ENCODE measurements at regions not wholly inside any gene's neighbourhood (a gene's known extent, or its start where the extent isn't known, plus 50 kb on each side); places are given as distances from the start of the nearest gene placed in this dataset.

DNA sequence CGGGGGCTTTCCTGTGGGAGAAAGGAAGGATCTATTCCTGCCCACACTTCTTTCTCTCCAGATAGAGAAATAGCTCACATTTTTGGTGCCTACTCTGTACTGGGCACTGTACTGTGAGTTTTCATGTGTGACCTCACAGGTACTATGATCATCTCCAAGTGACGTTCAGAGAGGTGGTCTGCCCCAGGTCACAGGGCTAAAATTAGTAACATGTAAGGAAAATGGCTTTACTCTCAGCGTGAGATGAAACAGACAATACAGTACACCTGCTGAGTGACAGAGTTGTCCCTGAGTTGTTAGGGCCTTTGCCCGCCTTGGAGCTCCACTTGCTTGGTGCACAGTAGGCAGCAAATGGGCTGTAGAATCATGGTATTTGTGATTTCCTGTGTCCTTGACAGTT lies 306.1 kb upstream of the DMRT1 start:
- Mint-ChIP-seq H3K4me1 (peaks cover 12% of the 10 kb centered on the region), H3K27me3 (peaks cover 7% of the 10 kb centered on the region), H3K9me3 (no peaks in the 10 kb centered on the region), H3K4me3 (no peak overlapping the region), H3K36me3 (ENCODE audit: low read depth) (no peaks in the 10 kb centered on the region), H3K27ac (no peak overlapping the region)
- CTCF ChIA-PET: no interaction called here
- DNase-seq: no peak
- POLR2A ChIA-PET: no interaction called here

DNA sequence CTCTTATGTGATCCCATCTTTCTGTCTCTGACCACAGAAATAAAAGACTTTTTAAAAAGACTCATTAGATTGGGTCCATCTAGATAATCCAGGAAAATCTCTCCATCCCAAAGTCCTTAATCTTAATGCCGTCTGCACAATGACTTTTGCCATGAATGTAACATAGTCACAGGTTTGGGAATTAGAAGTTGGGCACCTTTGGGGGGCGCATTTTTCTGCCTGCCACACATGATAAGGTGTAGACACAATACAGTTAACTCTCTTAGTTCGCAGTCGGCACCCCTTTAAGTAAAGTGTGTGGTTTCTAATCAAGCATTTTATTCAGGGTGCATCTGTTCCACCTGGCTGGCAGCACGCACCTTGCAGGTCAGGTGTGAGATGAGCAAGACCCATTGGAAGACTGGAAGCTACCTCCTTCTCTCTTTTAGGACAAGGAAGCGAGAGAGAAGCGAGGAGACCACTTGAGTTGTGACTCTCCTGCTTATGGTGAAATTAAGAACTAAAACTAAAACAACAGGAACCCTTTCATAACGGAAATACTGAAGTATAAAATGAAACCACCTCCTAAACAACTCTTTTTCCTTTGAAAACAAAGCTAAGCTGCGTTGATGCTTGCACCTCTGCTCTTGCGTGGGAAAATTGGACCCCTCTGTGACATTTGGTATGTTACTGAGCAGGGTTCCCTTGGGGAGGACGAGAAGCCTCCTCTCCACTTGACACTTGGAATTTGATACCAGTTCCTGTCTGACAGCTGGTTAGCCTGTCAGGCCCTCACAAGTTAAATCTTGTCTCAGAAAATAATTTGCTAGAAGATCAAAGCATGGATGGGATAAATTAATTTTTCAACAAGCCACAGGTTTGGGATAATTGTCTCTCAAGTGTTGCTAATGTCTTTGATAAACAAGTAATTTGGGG lies 304.6 kb upstream of the DMRT1 start:
- ChIA-PET POLR2A (no interaction called here), CTCF (interaction anchor here (1.9 kb wide), 1 partner anchor 21 kb away, joined by 6 read pairs; no protein-coding TSS in a partner anchor)
- Mint-ChIP-seq H3K36me3 (ENCODE audit: low read depth) (no peaks in the 10 kb centered on the region), H3K9me3 (no peaks in the 10 kb centered on the region), H3K27ac (peak overlapping the region; percentile 83), H3K27me3 (peaks cover 7% of the 10 kb centered on the region), H3K4me3 (peak overlapping the region; percentile 8), H3K4me1 (peaks cover 12% of the 10 kb centered on the region)
- DNase-seq: no peak

DNA sequence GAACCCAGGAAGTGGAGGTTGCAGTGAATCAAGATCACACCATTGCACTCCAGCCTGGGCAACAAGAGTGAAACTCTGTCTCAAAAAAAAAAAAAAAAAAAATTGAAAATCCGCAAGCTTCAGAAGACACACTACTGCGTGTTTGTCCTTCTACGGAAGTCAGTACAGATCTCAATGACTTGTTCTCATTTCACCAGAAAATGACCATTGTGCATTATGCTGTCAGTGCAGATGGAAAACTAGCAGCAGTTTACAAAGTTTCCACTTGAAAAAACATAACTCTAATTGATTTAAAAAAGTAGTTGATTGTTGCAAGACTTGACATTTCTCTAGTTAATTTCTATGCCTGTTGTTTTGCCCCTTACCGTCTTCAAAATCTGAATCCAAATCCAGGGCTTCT lies 298.0 kb upstream of the DMRT1 start:
- H3K4me3 Mint-ChIP-seq: no peak overlapping the region
- ChIA-PET POLR2A (no interaction called here), CTCF (interaction anchor here (1.4 kb wide), 1 partner anchor 13 kb away, joined by 3 read pairs; no protein-coding TSS in a partner anchor)
- no peak for DNase-seq
- H3K4me1 Mint-ChIP-seq: peaks cover 2% of the 10 kb centered on the region
- peaks cover 4% of the 10 kb centered on the region for H3K27me3 Mint-ChIP-seq
- H3K36me3 Mint-ChIP-seq (ENCODE audit: low read depth): no peaks in the 10 kb centered on the region
- no peak overlapping the region for H3K27ac Mint-ChIP-seq
- no peaks in the 10 kb centered on the region for H3K9me3 Mint-ChIP-seq

DNA sequence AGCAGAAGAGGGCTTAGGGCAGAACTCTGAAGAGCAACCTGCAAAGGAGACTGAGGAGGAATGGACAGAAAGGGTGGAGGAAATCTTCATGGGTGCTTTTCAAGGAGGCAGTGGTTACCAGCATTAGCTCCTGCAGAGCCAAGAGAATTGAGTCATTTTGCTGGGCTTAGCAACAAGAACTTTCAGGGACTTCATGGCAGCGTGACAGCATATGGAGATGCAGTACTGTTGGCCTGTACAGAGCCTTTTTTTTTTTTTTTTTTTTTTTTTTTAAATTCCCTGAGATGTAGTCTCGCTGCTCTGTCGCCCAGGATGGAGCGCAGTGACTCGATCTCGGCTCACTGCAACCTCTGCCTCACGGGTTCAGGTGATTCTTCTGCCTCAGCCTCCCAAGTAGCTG lies 296.0 kb upstream of the DMRT1 start:
- POLR2A ChIA-PET: interaction anchor here (0.7 kb wide), 1 partner anchor 163 kb away, joined by 3 read pairs; no protein-coding TSS in a partner anchor

DNA sequence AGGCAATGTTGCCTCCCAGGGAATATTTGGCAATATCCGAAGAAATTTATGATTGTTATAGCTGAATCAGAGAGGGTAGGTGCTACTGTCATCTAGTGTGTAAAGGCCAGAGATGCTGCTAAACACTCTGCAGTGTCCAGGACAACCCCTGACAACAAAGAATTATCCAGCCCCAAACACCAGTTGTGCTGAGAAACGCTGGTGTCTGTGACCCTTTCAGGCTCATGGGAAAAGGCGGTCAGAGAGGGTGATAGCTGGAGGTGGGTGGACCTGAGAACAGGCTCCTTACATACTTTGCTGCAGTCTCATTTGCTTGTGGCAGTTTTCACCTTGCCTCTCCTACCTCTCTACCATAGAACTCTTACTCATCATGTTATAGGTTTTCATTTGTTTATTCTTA lies 295.3 kb upstream of the DMRT1 start:
- peaks cover 2% of the 10 kb centered on the region for H3K4me1 Mint-ChIP-seq
- H3K27me3 Mint-ChIP-seq: peaks cover 9% of the 10 kb centered on the region
- H3K4me3 Mint-ChIP-seq: no peak overlapping the region
- no peaks in the 10 kb centered on the region for H3K9me3 Mint-ChIP-seq
- no peak overlapping the region for H3K27ac Mint-ChIP-seq
- CTCF ChIA-PET: no interaction called here
- POLR2A ChIA-PET: no interaction called here
- DNase-seq: no peak
- no peaks in the 10 kb centered on the region for H3K36me3 Mint-ChIP-seq (ENCODE audit: low read depth)

More for the DNA sequence above, 296.0 kb upstream of the DMRT1 start:
- no peaks in the 10 kb centered on the region for H3K9me3 Mint-ChIP-seq
- H3K27ac Mint-ChIP-seq: no peak overlapping the region
- DNase-seq: no peak
- H3K4me3 Mint-ChIP-seq: no peak overlapping the region
- peaks cover 9% of the 10 kb centered on the region for H3K27me3 Mint-ChIP-seq
- CTCF ChIA-PET: no interaction called here
- peaks cover 2% of the 10 kb centered on the region for H3K4me1 Mint-ChIP-seq
- no peaks in the 10 kb centered on the region for H3K36me3 Mint-ChIP-seq (ENCODE audit: low read depth)

DNA sequence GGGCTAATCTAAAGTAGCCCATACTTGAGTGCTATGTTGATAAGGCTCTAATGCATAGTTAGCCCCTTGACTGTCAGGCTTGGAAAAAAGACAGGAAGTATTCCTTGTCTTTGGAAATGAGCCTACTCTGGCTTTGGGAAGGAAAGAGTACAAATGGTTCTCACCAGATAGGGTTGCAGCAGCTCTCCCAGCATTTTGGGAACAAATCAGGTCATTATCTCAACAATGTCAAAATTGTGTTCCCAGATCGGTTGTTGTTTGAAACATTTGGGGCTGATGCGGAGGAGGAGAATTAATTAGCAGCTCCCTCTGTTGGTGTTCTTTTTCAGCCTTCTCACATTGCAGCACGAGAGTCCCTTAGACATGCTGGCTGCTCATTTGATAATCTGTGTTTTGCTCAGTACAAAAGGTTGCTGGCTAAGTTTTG lies 294.7 kb upstream of the DMRT1 start:
- Mint-ChIP-seq H3K9me3 (no peaks in the 10 kb centered on the region), H3K4me3 (no peak overlapping the region), H3K27ac (no peak overlapping the region)

DNA sequence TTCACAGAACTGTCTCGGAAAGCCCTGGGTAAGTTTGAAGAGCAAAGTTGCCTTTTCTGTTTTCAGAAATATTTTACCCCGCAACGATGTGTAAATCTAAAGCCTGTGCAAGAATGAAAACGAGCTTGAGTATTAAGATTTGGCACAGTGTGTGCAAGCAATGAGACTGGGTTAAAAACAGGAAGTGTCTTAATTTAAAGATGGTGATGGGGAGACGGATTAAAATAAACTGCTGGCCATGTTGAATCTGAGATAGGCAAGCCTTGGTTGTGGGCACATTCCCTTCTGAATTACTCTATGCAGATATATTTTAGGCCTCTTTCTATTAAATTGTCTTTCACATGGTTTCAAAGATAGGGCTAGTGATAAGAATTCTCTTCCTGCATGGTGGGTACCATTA lies 294.2 kb upstream of the DMRT1 start:
- H3K9me3 Mint-ChIP-seq: no peaks in the 10 kb centered on the region
- no peak overlapping the region for H3K4me3 Mint-ChIP-seq
- ChIA-PET POLR2A (no interaction called here), CTCF (no interaction called here)
- H3K27ac Mint-ChIP-seq: no peak overlapping the region
- no peak for DNase-seq
- H3K27me3 Mint-ChIP-seq: peaks cover 9% of the 10 kb centered on the region
- H3K36me3 Mint-ChIP-seq (ENCODE audit: low read depth): no peaks in the 10 kb centered on the region
- peaks cover 2% of the 10 kb centered on the region for H3K4me1 Mint-ChIP-seq

More for the DNA sequence above, 294.7 kb upstream of the DMRT1 start:
- peaks cover 2% of the 10 kb centered on the region for H3K4me1 Mint-ChIP-seq
- peaks cover 9% of the 10 kb centered on the region for H3K27me3 Mint-ChIP-seq
- ChIA-PET CTCF (no interaction called here), POLR2A (no interaction called here)
- no peaks in the 10 kb centered on the region for H3K36me3 Mint-ChIP-seq (ENCODE audit: low read depth)
- DNase-seq: no peak

DNA sequence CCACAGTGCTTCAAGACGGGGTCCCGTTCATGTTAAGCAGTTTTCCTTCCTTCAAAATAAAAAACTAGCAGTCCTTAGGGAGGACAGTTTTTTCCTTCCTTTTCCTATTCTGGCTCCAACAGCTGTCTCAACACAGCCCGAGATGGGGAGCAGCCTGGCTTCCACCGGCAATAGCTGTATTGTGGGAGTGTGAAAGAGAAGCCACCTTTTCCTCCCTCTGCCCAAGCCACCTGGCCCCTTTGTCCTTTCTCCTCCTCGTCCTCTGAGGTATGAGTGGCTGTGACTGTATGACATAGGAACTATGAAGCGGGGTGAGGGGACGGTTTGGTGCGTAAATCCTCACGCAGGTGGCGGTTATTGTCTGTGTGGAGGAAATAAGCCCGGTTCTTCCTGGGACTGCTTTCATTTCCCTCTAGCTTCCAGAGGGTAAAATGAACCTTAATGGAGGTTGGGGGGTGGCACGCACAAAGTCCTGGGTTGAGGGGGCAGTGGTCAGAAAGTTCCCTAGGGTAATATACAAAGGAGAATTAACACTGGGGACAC lies 292.0 kb upstream of the DMRT1 start:
- peaks cover 2% of the 10 kb centered on the region for H3K4me1 Mint-ChIP-seq
- H3K27me3 Mint-ChIP-seq: peaks cover 9% of the 10 kb centered on the region
- ChIA-PET CTCF (interaction anchor here (1.0 kb wide), 1 partner anchor 24 kb away, joined by 3 read pairs; no protein-coding TSS in a partner anchor), POLR2A (no interaction called here)
- DNase-seq: no peak
- no peaks in the 10 kb centered on the region for H3K36me3 Mint-ChIP-seq (ENCODE audit: low read depth)
- no peaks in the 10 kb centered on the region for H3K9me3 Mint-ChIP-seq
- no peak overlapping the region for H3K27ac Mint-ChIP-seq
- H3K4me3 Mint-ChIP-seq: no peak overlapping the region

DNA sequence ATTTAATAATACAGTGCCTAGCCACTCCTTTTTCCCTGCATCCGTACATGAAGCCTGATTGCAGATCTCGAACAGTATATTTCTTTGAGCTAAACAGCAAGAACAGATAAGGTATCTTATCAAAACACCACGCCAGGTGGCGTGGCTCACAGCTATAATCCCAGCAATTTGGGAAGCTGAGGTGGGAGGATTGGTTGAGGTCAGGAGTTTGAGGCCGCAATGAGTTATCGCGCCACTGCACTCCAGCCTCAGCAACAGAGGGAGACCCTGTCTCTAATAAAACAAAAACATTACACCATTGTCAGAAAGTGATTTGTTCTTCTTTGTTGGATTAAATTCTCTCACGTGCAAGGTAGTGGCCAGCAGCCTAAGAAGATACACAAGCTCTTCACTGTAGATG lies 291.2 kb upstream of the DMRT1 start:
- Mint-ChIP-seq H3K9me3 (no peaks in the 10 kb centered on the region), H3K27me3 (peaks cover 5% of the 10 kb centered on the region), H3K36me3 (ENCODE audit: low read depth) (no peaks in the 10 kb centered on the region), H3K4me3 (no peak overlapping the region), H3K27ac (no peak overlapping the region), H3K4me1 (peaks cover 2% of the 10 kb centered on the region)
- POLR2A ChIA-PET: no interaction called here
- DNase-seq: no peak
- CTCF ChIA-PET: no interaction called here

DNA sequence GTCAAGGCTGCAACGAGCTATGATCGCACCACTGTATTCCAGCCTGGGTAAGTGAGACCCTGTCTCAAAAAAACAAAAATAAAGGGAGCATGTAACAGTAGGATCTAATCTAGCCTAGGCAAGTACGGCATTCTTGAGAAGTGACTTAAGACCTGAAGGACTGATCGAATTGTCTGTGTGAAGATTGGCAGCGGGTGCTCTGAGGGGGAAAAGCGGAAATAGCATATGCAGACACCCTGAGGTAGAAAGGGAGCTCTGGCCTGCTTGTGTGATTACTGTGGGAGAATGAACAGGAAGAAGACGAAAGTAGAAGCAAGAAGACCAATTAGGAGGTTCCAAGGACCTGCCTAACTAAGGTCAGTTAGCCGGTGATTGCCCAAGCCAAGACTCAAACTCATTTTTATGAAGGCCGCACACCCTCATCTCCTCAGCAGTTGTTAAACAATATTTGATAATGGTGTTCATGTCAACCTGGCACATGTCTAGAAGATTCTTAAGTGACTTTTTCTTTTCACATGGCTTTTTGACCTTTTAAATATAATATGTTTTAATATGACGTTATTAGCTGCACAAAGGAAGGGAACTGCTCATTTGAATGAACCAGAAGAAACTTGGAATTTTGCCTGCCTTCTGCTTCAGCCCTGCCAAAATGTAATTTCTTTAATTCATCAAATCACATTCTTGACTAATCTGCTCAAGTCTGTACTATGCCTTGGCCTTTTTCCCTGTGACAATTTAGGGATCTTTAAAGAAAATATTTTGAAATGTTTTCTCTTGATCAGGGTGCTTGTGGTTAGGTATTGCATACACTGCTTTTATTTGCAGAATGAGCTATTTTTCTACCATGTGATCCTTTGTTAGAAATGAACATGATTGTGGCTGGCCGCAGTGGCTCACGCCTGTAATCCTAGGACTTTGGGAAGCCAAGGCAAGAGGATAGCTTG lies 289.2 kb upstream of the DMRT1 start:
- no peak for DNase-seq
- H3K36me3 Mint-ChIP-seq (ENCODE audit: low read depth): no peaks in the 10 kb centered on the region
- peaks cover 11% of the 10 kb centered on the region for H3K27me3 Mint-ChIP-seq
- CTCF ChIA-PET: no interaction called here
- H3K4me3 Mint-ChIP-seq: no peak overlapping the region
- H3K4me1 Mint-ChIP-seq: peaks cover 2% of the 10 kb centered on the region
- no peaks in the 10 kb centered on the region for H3K9me3 Mint-ChIP-seq
- H3K27ac Mint-ChIP-seq: no peak overlapping the region
- POLR2A ChIA-PET: no interaction called here

DNA sequence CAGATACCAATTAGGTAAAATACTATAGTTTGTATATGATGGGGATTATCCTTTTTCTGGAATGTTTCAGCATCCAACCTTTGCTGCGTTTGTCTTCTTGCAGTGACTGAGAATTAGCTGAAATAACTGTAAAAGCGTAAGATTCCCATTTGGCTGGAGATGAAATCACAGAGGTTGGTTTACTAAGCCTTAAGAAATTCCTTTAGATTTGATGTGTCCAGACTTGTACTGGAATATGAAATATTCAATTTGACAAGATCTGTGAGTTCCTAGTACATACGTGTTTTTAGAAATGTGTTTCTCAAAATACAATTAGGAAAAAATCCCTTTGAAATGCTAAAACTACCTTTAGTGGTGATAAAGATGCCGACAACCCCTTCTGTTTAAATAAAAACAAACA lies 286.0 kb upstream of the DMRT1 start:
- CTCF ChIA-PET: no interaction called here
- Mint-ChIP-seq H3K4me3 (no peak overlapping the region), H3K27me3 (peaks cover 21% of the 10 kb centered on the region)

DNA sequence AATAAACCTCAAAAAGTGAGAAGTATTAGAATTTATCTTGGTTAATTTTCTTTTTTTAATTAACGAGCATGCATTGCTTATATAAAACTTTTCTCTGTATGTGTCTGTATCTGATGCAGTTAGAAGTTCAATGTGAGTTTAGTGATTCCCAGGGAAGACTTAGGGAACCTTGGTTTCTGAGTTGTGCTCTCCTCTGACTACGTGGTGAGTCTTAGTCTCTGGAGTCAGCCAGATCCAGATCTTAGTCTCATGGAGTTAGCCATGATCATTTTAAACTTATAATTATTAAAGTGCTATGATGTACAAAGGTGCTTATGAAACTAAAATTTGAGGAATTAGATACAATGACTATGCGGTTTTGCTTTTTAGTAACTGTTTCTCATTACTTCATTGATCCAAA lies 285.3 kb upstream of the DMRT1 start:
- no peaks in the 10 kb centered on the region for H3K36me3 Mint-ChIP-seq (ENCODE audit: low read depth)
- no peaks in the 10 kb centered on the region for H3K9me3 Mint-ChIP-seq
- H3K4me3 Mint-ChIP-seq: no peak overlapping the region
- ChIA-PET CTCF (interaction anchor here (1.4 kb wide), 1 partner anchor 13 kb away, joined by 3 read pairs; no protein-coding TSS in a partner anchor), POLR2A (no interaction called here)
- no peak overlapping the region for H3K27ac Mint-ChIP-seq
- H3K27me3 Mint-ChIP-seq: peaks cover 21% of the 10 kb centered on the region
- peaks cover 7% of the 10 kb centered on the region for H3K4me1 Mint-ChIP-seq
- no peak for DNase-seq

More for the DNA sequence above, 286.0 kb upstream of the DMRT1 start:
- no peaks in the 10 kb centered on the region for H3K9me3 Mint-ChIP-seq
- peaks cover 7% of the 10 kb centered on the region for H3K4me1 Mint-ChIP-seq
- no peaks in the 10 kb centered on the region for H3K36me3 Mint-ChIP-seq (ENCODE audit: low read depth)
- DNase-seq: no peak
- no peak overlapping the region for H3K27ac Mint-ChIP-seq
- POLR2A ChIA-PET: no interaction called here

DNA sequence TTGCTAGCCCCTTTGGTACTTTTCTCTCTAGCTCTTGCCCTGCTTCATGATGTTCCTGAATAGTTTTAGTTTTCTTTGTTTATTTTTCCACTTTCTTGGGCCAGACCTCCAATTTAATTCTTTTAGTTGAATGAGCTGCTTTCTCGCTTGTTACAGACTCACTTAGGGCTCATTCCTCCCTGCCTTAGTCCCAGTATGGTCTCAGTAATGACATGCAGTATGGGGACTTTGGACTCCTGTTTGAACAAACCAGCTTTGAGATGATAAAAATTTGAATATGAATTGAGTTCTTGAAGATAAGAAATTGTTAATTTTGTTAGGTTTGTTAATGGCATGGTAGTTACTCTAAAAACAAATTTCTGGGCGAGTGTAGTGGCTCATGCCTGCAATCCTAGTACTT lies 284.8 kb upstream of the DMRT1 start:
- ChIA-PET CTCF (interaction anchor here (1.4 kb wide), 1 partner anchor 14 kb away, joined by 3 read pairs; no protein-coding TSS in a partner anchor), POLR2A (no interaction called here)
- Mint-ChIP-seq H3K36me3 (ENCODE audit: low read depth) (no peaks in the 10 kb centered on the region), H3K27me3 (peaks cover 21% of the 10 kb centered on the region), H3K4me1 (peaks cover 7% of the 10 kb centered on the region), H3K4me3 (no peak overlapping the region), H3K9me3 (no peaks in the 10 kb centered on the region), H3K27ac (no peak overlapping the region)
- no peak for DNase-seq

All from activated CD4-positive, alpha-beta T cell treated with anti-CD3 and anti-CD28 coated beads, Interleukin-2, amount 10 ng/mL, durations not matched to agents 7 days and 5 days (primary cell).